GM21786 (cell line): ENCODE measurements at regions not wholly inside any gene's neighbourhood (a gene's known extent, or its start where the extent isn't known, plus 50 kb on each side); places are given as distances from the start of the nearest gene placed in this dataset.
"Not testable (repeated sequence)": the region's sequence is repeated elsewhere in the genome, so short reads cannot be mapped to it uniquely, and the experiment has no call there.

Experiments used
- ATAC-seq: cut with Tn5 transposase; IDR thresholded peaks from one replicate; pipeline ENCODE4 v1.9.1; 2021; ENCODE audit not compliant: unreplicated experiment

DNA sequence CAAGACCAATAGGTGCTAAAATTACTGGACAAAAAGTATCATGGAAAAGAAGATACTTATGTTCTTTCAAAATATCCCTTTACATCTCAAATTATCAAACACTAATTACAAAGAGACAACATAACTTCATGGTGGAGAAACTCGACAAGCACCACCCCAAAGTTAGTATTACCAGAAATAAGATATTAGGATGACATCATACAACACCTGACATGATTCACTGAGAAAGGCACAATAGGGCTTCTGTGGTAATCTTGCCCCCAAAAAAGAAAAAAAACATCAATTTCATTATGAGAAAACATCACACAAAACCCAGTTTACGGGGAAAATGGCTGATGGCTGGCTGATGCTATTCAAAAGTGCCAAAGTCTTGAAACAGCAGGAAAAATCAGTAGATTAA, 1781.7 kb upstream of the PCDH10 start:
- ATAC-seq = no peak

DNA sequence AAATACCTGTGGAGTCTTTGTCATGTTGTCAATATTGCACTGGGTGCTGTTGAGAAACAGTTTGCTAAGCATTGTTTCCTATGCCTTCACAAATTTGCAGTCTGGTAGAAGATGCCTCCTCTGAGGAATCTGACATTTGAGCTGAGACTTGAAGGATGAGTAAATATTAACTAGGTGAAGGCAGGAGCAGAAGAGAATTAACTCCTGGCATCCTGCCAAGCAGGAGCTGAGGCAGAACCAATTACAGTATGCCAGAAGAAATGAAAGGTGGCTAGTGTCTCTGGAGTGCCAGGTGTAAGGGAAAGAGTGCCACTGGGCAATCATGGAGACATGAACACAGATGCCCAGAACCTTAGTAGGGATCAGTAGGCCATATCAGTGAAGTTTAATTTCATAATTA, 1778.2 kb upstream of the PCDH10 start:
- no peak for ATAC-seq

GRCh38 chr4:131381055-131381454, 1768.0 kb upstream of the PCDH10 start:
- no peak for ATAC-seq

DNA sequence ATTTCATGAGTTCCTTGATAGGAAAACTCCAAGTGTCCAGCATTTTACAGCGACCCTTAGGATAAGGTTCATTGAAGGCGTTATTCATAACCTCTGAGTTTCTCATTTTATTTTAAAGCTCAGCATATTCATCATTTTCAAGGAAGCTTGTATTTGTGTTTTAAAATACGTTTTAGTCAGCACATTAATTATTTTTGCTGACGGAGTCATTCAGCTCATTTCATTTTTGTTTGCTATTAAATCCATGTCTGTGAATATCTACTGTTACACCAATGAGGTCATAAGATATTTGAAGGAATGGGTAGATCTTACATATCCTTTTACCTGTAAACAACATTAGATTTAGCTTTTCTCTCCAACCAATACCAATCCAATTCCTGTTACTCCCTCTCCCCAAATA, 1766.3 kb upstream of the PCDH10 start:
- ATAC-seq = no peak

- no peak for ATAC-seq
Measured at GRCh38 chr4:131388277-131388676, 1760.8 kb upstream of the PCDH10 start.

GRCh38 chr4:131408102-131408501, 1741.0 kb upstream of the PCDH10 start:
- no peak for ATAC-seq

DNA sequence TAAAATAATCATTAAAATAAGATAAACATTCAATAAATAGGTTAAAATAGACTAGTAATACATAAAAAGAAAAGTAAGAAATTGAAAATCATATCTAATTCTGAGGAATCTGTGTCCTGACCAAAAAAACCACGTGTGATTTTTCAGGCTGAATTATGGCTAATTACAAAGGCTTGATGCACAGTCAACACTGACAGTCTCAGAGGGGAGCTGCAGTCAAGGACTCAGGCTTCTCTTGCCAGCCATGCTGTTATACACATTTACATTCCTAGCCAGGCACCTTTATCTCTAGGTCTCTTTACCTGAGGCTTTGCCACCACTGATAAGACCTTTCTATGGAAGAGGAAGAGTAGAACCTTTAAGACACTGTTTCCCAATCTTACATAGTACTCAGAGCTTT, 1737.7 kb upstream of the PCDH10 start:
- ATAC-seq = no peak

GRCh38 chr4:131419147-131419546, 1729.9 kb upstream of the PCDH10 start:
- no peak for ATAC-seq

DNA sequence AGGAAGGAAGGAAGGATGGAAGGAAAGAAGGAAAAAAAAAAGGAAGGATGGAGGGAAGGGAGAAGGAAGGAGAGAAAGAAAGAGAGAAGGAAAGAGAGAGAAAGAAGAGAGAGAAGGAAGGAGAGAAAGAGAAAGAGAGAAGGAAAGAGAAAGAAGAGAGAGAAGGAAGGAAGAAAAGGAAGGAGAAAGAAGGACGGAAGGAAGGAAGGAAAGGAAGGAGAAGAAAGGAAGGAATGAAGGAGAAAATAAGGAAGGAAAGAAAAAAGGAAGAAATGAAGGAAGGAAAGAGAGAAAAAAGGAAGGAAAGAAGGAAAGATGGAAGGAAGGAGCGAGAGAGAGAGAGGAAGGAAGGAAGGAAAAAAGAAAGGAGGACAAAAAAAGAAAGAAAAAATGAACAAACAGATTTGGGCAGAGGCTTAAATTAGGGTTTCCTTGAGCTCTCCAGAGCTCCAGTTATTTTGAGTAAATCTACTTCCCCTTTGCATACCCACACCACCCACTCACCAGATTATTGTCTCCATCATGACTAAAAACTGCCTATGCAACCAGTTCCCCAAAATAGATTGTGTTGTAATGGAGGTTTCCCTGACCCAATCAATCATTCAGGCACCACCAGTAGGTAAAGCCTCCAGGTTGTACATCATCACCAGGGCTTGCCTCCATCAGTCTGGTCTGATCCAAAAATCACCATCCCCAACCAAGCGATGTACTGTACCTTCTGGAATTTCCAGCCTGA, 1722.9 kb upstream of the PCDH10 start:
- ATAC-seq = peak; percentile 71

GRCh38 chr4:131427000-131427399, 1722.1 kb upstream of the PCDH10 start:
- ATAC-seq = no peak

DNA sequence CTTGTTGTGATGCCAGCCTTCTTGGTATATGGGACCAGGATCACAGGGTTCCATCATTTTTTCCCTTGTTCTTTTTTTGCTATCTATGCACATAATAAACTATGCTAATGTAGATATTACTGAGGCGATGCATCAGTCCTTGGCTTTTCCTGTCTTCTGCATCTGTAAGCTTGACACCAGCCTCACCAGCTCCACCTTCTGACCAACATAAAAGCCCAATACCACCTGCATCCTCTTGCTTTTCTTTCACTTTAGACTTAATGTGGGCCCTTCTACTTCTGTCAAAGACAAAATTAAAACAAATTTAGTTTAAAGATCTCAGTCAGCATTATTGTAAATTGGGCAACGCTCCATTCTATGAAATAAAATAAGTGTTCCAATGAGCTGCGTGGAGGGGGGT, 1718.8 kb upstream of the PCDH10 start:
- no peak for ATAC-seq

DNA sequence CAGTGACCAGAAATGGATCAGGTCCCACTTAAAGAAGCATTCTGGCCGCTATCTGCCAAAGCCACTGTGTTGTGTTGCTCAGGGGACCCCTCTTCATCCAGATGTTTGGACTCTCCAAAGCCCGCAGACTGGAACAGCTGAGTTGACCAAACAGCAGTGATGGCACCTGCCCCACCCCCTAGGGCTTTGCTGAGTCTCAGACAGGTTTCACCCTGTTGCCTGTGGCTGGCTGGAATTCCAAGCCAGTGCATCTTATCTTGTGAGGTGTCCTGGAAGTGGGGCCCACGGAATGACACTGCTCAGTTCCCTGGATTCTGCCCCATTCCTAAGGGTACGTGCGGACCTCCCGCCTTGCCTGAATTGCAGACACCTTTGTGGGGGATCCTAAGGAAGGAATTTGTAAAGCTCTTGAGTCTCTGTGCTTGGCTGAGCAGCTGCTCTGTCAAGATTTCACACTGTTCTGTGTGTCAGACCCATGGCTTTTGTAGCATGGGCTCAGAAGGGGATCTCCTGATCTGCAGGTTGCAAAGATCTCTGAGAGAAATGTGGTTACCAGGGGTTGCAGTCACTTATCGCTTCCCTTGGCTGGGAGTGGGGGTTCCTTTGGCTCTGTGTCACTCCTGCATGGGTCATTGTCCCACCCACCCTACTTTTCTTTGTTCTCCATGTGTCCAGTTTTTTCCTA, 1707.9 kb upstream of the PCDH10 start:
- ATAC-seq = no peak

- no peak for ATAC-seq
Measured at GRCh38 chr4:131447883-131448282, 1701.2 kb upstream of the PCDH10 start.

DNA sequence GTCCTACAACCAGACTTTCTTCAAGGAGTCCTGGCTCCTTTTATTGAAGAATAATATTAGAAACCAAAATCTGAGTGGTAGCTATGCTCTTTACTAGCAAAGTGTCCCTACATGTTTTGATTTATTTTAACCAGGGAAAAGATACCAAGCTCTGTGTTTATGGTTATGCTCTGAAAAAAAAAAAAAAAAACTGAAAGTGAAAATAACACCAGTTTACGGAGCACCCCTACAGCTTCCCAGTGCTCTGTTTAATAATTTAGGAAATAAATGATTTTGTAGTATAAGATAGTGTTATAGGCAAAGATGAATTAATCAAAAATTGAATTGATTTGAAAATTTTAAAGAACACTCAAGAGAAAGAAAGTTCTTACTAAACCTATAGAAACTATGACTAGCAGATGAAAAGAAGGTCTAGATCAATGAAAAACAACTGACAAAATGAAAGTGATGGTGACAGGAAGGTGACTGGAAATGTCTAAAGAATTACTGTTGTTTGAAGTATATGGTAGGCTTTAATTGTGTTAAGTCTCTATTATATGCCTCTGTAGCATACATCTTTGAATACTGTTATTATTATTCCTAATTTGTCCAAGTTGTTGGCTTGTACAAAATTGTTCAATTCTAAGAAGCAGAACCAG, 1698.4 kb upstream of the PCDH10 start:
- ATAC-seq = no peak

- ATAC-seq = peak; percentile 91
Measured at GRCh38 chr4:131459430-131460101, 1689.5 kb upstream of the PCDH10 start.

GRCh38 chr4:131470360-131470759, 1678.7 kb upstream of the PCDH10 start:
- ATAC-seq = no peak

GRCh38 chr4:131488772-131489171, 1660.3 kb upstream of the PCDH10 start:
- no peak for ATAC-seq

- not testable (repeated sequence) for ATAC-seq
Measured at GRCh38 chr4:131496211-131496610, 1652.9 kb upstream of the PCDH10 start.

DNA sequence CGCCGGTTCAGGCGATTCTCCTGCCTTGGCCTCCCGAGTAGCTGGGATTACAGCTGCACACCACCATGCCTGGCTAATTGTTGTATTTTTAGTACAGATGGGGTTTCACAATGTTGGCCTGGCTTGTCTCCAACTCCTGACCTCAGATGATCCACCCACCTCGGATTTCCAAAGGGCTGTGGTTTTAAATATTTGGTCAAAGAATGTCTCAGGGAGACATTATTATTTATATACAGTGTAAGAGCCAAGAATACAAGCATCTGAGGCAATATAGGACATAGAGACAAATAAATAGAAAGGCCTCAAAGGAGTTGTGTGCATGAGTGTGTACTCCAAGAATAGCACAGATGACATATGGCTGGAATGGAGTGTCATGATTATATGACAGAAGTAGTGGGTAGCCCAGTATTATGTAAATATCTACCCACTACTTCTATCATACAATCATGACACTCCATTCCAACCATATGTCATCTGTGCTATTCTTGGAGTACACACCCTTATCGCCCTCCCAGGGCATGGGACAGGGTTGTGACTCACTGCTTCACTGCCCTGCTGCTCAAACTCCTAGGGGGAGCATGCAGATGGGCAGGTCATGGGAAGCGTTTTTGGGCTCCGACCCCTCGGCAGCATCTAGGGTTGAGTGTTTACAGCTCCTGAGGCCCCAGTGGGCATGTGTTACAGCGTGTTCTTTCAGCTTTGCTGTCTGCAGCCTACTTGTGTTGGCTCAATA, 1649.8 kb upstream of the PCDH10 start:
- ATAC-seq = no peak

GRCh38 chr4:131509521-131509920, 1639.6 kb upstream of the PCDH10 start:
- no peak for ATAC-seq

GRCh38 chr4:131526686-131527085, 1622.4 kb upstream of the PCDH10 start:
- no peak for ATAC-seq
